A673 (cell line): ENCODE measurements at regions not wholly inside any gene's neighbourhood (a gene's known extent, or its start where the extent isn't known, plus 50 kb on each side); places are given as distances from the start of the nearest gene placed in this dataset.

Experiments used
- CTCF ChIP-seq: fragments of 300-800, 200-600 bp; sonication (generic); conservative IDR thresholded peaks from 2 replicates; pipeline ENCODE4 v1.5.1; 2017; ENCODE audit warnings: low read depth, mild to moderate bottlenecking, antibody characterized with exemption, low read length, moderate library complexity, mixed read lengths
- EZH2 ChIP-seq: fragments of 200-600 bp; sonication (generic); IDR thresholded peaks from 2 replicates; pipeline ENCODE4 v1.6.1; 2017; ENCODE audit warnings: borderline replicate concordance, low read depth, mild to moderate bottlenecking, mixed read lengths, antibody characterized with exemption, low read length; ENCODE audit not compliant: poor library complexity, severe bottlenecking

GRCh38 chr5:130397132-130397531 lies 492.9 kb downstream of the CHSY3 start:
- TF ChIP-seq EZH2, result no peak
- TF ChIP-seq CTCF, result no peak
